HG03378 (cell line): ENCODE measurements at regions not wholly inside any gene's neighbourhood (a gene's known extent, or its start where the extent isn't known, plus 50 kb on each side); places are given as distances from the start of the nearest gene placed in this dataset.
A peak's percentile ranks its signal among the peaks of the same experiment; 100 is the strongest.

ENCODE experiments used
- ATAC-seq: cut with Tn5 transposase; IDR thresholded peaks from one replicate; pipeline ENCODE4 v1.9.1; 2021; ENCODE audit warnings: mild to moderate bottlenecking, moderate library complexity; ENCODE audit not compliant: unreplicated experiment

DNA sequence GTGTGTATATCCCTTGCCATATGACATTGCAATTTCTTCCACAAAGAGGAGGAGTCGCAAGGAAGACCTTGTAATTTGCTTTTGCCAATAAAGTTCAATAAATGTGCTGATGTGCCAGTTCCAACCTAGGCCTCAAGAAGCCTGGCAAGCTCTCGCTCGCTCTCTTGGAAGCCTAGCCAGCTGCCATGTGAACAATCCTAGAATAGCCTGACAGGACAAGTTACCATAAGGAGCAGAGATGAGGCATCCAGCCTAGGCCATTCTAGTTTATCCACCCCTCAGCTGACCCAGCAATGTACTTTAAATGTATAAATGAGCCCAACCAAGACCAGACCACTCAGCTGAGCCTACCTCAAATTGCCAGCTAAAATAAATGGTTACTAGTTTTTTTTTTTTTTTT, 145.7 kb upstream of the QRFPR start:
- no peak for ATAC-seq

DNA sequence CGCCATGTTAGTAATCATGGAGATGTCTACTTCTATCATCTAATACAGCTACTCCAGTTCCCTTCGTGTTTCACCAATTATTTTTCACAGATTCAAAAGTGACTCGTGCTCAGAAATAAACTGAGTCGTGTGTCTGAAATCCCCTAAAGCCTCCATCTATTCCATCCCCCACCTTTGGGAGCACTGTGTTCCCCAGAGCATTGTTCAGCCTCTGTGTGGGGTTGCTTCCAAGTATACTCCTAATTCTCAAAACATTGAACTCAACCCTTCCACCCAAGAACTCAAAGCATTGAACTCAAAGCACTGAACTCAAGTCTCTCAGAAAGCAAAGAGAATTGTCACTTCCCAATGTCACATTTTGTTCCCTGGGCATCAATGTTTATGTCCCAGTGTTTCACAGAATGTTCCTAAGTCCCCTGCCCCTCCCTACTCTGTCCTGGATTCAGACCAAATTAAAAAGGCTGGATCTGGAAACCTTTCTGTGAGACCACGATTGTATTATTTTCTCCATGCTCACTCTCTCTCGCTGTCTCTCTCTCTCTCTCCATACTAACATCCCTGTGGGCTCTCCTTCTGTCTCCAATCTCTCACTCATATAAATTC, 138.5 kb upstream of the QRFPR start:
- ATAC-seq: no peak

DNA sequence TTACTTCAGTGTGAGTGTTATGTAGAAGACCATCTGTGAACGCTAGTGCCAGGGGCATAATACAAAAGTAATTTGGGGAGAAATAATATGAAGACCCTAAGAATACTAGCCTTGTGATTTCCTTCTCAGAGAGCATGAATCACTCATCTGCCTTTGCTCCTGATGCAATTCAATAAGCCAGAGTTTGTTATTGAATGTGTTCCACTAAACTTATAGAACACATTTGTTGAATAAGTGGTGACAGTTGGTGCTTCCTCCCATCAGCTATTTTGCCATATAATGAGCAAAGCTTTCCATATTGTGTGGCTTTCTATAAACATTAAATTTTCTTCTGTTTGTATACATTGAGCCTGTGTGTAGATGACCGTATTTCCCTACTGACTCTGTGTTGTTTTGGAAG, 136.4 kb upstream of the QRFPR start:
- ATAC-seq: no peak

DNA sequence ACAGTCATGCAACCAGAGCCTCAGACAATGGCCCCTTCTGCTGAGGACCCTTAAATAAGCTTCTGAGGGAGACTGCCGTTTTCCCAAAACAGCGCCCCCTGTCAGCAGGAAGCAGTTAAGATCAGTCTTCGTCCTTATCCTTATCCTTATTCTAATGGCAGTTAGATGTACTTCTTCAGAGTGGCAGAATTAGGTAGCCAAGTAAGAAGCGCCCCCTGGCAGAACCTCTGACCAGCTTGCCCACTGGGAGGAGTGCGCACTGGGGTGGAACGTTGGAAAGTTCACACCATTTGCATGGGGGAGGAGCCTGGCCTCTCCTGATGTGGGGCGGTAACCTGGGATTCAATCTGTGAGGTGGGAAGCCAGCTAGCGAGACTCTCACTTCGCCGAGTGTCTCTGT, 133.6 kb upstream of the QRFPR start:
- no peak for ATAC-seq

DNA sequence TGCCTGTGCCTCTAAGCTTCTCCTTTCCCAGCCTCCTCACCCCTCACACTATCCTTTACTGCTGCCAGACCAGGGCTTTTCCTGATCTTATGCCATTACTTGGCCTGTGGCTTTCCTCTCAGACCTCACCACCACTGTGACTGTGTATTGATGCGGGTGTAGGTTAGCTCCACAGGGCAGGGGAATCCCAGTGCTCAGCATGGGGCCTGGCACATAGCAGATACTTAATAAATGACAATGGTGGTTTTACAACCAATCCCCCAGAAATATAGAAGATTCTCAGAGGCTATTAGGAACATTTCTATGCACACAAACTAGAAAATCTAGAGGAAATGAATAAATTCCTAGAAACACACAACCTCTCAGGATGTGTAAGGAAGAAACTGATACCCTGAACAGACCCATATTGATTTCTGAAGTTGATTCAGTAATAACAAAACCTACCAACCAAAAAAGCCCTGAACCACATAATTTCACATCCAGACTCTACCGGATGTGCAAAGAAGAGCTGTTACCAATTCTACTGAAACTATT, 129.6 kb upstream of the QRFPR start:
- ATAC-seq: peak; percentile 88

DNA sequence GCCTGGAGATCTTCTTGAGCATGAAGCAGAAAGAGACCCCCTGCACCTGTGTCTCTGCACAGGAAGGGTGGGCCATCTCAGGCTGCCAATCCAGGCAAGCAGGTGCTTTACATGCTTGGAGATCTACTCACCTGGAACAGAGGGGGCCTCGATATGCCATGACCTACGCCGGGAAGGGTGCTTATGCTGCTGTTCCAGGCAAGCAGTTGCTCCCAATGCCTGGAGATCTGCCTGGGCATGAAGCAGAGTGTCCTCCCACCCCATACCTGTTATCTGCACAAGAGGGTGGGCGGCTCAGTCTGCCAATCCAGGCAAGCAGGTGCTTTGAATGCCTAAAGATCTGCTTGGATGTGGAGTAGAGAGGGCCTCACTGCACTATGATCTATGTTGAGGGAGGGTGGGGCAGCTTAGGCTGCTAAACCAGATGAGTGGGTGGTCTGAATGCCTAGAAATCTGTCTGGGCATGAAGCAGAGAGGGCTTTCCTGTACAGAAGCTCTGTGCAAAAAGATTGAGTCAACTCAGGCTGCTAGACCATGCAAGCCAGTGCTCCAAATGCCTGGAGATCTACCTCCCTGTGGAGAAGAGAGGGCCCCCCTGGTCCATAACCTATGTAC, 104.5 kb upstream of the QRFPR start:
- no peak for ATAC-seq

DNA sequence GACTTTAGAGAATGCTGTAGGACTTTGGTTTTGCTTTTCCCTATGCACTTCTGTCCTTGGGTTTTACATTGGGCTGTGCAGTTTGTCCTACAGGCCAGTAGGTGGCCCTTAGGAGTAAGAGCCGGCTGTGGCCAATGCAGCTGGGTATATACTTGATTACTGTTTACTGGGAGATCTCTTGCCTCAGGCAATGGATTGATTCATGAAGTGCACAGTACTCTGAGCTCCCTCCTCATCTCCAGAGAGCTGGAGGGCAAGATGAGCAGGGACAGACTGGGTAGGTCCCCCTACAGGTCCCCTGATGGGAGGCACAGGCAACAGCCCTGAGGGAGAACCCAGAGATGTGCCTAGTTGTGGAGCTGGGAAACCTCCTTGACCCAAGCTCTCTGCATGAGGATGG, 103.8 kb upstream of the QRFPR start:
- ATAC-seq: peak; percentile 97

DNA sequence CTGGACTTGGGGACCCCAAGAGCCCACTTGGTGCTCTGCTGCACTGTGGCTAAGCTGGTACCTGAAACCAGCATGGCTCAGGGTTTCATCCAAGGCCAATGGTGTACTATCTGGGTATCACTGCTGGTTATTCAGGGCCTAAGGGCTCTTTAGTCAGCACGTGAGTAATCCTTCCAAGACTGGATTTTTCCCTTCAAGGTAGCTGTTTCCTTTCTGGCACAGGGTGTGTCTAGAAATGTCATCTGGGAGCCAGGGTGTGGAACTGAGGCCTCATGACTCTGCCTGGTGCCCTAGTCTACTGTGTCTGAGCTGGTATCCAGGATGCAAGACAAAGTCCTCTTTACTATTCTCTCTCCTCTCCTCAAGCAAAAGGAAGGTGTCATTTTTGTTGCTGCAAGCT, 99.0 kb upstream of the QRFPR start:
- no peak for ATAC-seq

DNA sequence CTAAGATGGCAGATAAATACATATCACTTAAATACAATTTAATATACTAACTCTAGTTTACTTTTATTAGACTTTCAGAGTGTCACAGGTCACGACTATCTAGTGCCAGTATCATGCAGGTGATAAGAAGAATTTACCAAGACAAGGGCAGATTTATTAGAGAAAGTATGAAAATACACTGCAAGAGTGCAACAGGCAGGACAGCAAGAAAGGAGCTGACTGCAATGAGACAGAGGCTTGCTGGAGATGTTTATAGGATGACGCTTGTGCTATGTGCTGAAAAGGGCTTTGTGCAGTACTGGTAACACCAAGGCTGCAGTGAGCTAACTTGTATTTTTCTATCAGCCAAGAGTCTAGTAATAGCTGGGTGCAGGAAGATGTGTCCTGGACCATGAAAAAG, 96.7 kb upstream of the QRFPR start:
- no peak for ATAC-seq

DNA sequence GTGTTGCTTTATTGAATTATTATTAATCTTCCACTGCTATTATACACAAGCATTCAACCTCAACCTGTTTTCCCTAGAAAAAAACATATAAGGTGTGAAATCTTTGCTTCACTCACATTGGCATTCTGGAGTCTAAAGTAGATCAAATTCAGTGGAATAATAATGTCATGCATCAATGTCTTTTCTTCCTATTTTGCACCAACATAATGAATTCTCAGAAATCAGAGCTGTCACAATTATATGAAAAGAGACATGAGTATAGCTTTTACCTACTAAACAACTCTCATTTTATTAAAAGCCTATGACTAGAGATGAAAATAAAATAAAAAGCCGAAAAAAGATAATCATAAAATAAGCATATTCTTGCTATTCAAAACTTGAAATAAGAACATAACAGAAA, 96.3 kb upstream of the QRFPR start:
- no peak for ATAC-seq

DNA sequence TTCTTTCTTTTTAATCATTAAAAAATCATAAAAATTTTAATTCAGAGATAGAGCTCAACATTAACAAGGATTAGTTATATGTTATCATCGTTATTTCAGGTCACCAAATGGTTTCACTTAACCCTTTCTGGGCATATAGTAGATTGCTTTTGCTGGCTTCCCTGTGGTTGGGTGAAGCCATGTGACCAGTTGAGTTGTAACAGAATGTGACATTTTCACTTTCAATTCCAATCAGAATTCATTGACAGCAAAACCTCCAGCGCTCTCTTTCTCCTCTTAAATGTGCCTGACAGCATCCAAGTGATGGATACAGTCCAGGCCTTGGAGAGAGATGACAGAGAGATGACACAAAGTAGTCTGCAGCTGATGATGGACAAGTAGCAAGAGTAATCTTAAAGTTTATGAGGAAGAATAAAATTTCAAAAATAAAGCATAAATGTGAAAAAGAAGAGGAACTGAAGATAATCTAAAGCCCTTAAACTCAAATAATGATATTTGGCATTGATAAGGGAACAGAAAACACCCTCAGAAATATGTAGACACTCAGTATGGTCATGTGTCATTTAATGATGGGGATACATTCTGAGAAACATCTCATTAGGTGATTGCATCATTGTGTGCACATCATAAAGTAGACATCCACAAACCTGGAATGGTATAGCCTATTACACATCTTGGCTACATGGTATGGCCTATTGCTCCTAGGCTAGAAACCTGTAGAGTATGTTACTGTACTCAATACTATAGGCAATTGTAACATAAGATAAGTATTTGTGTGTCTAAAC, 92.3 kb upstream of the QRFPR start:
- peak; percentile 78 for ATAC-seq

DNA sequence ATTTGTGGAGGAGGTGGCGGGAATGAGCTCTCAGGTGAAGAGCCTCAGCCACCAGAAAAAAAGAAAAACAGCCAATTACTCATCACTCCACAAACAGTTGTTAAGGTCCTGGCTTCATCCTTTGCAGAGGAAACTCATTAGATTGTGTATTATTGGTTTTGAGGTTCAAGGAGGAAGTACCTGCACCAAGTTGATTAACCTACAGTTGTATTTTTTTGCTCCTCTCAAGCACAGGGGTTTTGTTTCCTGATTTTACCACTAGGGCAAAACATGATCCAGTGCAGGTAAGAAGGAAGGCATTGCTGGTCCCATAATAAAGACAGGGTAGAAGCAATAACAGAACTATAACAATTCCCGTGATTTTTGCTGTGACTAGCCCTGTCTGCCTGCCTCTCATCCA, 84.0 kb upstream of the QRFPR start:
- ATAC-seq: no peak

DNA sequence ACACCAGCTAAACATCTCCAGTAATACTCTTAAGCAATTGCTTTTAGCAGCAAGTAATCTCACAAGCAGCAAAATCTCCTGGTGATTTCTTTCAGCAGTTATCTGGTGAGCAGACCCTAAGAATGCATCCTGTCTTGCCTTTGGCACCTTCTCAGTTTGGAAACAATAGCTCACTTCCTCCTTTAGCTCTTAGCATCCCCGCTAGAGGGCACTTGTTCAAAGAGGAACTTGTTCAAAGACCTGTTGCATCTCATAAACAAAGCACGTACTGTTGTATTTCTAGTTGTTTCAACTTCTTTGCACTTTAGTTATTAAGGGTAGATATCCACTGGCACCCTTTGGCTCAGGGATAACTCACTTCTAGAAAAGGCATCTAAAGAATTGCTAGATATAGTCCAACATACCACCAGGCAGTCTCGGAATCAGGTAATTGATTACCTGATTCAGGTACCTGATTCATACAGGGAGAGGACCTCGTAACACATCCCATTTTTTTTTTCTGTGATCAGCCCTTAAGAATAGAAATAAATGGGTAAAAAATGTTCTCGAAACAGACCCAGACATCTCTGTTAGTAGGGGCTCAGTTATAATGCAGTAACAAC, 81.9 kb upstream of the QRFPR start:
- ATAC-seq: peak; percentile 89

DNA sequence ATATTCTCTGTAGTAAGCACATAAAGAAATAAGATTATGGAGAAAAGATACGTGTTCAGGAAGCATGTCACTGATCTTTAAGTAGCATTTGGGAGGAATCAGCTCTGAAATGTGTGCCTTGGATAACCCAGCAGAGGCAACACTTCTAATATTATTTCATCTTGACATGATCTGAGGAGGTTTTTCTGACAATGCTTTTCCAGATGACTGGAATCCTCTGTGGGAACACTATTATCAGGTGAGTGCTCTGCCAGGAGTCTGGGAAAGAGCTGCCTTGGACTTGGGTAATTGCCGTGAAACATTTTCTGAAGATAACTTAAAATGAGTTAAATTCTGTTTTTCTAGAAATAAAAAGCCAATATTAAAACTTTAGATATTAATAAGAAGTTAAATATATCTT, 78.2 kb upstream of the QRFPR start:
- no peak for ATAC-seq

DNA sequence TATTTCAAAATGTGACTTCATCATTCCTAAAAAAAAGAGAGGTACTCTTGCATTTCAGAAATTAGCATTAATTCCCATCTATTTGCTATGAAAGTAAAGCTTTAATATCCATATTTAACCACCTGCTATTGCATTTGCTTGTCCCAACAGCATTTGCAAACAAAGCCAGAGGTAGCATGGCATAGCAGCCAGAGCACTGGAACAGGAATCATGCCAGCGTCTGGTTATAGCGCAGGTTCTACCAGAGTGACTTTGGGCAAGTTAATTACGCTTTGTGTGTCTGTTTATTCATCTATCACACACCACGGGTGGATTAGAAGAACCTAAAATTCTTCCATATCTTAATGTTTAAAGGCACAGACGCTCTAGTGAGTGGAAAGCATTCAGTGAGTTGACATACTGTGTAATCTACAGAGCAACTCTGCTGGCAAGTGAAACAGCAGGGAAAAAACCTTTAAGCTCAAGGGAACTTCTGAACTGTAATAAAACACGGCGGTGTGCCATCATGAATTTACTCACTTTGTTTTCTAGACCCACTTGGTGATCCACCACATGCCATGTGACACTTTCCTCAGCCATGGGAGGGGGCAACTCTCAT, 76.6 kb upstream of the QRFPR start:
- no peak for ATAC-seq

DNA sequence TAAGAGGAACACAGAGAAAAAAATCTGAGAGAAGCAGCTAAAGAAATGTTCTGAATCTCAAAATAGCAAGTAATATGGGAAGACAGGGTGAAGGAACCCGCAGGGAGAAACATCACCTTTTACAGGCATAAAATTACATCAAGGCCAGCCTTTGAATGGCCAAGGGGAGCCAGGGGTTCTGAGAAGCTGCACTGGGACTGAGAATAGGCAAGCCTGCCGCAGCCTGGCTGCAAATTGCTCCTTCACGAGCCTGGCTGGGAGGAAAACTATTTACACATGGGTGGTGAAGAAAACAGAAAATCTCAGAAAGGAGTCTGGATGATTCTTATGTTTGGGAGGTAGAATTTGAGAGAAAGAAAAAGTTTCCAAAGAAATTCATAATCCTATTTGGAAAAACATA, 74.5 kb upstream of the QRFPR start:
- no peak for ATAC-seq

DNA sequence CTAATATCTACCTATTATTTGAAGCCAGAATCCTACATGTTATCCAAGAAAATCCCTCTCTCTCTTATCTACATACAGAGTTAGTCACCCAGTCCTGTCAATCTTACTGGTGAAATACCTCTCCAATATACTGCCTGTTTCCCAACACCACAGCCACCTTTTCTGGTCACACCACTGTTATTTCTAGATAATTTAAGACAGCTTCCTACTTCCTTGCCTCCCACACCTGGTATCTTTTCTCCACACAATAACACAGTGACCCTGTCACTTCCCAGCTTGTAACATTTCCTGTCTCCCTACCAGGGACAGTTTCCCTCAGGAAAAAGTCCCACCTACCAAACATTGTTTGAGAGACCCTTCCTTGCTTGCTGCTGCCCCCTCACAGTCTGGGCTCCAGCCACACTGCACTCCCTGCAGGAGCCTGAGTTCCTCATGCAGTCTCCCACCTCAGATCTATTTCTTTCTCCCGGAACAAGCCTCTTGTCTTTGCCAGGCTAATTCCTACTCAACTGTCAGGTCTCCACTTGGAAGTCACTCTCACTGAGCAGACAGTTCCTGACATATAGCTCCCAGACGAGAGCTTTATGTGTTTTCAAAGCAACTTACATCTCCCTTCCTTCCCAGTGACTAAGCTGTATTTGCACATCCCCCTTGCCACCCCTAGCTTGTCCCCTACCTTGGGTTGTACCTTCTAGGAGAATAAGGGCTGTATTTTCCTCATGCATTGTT, 73.6 kb upstream of the QRFPR start:
- ATAC-seq: no peak

DNA sequence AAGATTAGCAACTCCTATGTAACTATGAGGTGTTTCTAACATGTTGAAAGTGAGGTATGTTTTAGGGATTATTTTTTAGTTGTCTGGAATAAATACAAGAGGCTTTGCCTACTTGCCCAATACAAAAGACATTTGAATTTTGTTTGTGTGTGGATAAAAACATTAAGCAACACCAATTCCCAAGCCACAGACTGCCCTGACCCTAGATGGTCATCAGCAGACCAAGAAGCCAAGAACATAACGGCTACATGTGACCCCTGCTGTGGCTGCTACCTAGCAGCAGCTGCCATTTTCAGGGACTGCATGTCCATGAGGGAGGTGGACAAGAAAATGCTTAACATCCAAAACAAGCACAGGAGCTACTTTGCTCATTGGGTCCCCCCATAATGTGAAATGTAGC, 70.5 kb upstream of the QRFPR start:
- ATAC-seq: no peak

DNA sequence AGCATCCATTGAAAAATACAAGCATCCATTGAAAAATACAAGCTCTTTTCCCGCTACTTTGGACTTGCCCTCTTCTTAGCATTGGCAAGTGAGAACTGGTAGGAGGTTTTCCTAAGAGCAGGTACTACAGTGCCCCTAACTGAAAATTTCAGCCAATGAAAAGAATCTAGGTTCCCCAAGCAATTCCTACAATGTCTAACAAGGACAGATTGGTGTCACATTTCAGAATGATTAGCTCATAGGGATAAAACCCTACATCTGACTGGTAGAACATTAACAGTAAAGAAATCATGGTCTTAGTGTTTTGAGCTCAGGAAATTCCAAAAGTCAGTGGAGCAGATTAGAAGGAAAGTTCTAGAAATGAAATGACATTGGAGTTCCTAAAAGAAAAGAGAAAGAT, 68.6 kb upstream of the QRFPR start:
- ATAC-seq: no peak

DNA sequence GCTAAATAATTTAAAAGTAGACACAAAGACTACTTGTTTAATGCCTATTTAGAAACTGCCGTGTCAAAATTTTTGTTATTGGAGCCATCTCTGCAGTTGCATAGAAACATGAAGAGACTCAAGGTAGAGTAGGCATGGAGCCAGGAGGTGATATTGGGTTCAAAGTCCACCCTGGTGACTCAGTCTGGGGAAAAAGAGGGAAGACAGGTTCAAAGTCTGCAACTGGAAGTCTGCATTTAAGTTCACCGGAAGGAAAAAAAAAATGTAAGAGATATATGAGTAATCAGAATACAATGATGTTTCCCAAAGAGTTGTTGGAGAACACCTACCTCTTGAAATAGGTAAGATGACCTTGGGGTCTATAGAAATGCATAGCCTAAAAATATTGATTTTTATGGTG, 67.4 kb upstream of the QRFPR start:
- no peak for ATAC-seq

DNA sequence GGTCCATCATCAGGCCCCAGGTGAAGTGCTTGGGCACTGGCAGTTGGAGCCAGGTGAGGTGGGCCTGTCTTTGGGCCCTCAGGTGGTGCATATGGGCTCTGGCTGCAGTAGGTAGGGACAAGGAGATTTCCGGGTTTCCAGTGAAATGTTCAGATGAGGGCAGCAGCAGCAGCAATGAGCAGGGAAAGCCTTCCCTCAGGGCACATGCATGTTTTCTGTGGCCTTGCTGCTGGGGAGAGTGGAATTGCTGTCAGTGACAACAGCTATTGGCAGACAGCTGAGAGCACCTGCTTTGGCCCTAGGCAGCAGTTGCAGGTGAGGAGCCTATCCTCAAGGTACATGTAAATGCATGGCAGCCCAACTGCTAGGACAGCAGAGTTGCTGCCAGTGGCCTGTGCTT, 58.9 kb upstream of the QRFPR start:
- no peak for ATAC-seq
